Fibroblast of villous mesenchyme (primary cell): ENCODE measurements at regions not wholly inside any gene's neighbourhood (a gene's known extent, or its start where the extent isn't known, plus 50 kb on each side); places are given as distances from the start of the nearest gene placed in this dataset.

ENCODE experiments used
- DNase-seq: peaks from one replicate; pipeline ENCODE4 v3.0.0-alpha.2; 2010; ENCODE audit warnings: low read depth
- H3K4me3 ChIP-seq: 2 replicates; pipeline ENCODE4 v1.5.1; 2011; ENCODE audit warnings: low read depth, mild to moderate bottlenecking, low read length
- CTCF ChIP-seq: IDR thresholded peaks from 2 replicates; pipeline ENCODE4 v1.5.1; 2012; ENCODE audit warnings: low read depth, mild to moderate bottlenecking, low read length; ENCODE audit not compliant: insufficient read depth

- no peak for TF ChIP-seq CTCF
- no peak for DNase-seq
- no peak overlapping the region for H3K4me3 ChIP-seq
These were observed 266.6 kb downstream of the ACTR3 start for GRCh38 chr2:114156366-114157056.

GRCh38 chr2:114157057-114157385, 267.1 kb downstream of the ACTR3 start:
- no peak for DNase-seq
- no peak overlapping the region for H3K4me3 ChIP-seq
- no peak for TF ChIP-seq CTCF

GRCh38 chr2:114160263-114160981, 270.5 kb downstream of the ACTR3 start:
- H3K4me3 ChIP-seq = no peak overlapping the region
- TF ChIP-seq CTCF = no peak
- no peak for DNase-seq

- no peak for TF ChIP-seq CTCF
- DNase-seq = no peak
- H3K4me3 ChIP-seq = no peak overlapping the region
These were observed 271.5 kb downstream of the ACTR3 start for GRCh38 chr2:114161371-114161770.

GRCh38 chr2:114167799-114168198, 274.6 kb upstream of the DPP10 start:
- DNase-seq = no peak
- H3K4me3 ChIP-seq = no peak overlapping the region
- TF ChIP-seq CTCF = no peak

GRCh38 chr2:114170070-114170469, 272.4 kb upstream of the DPP10 start:
- no peak for DNase-seq
- TF ChIP-seq CTCF = no peak
- no peak overlapping the region for H3K4me3 ChIP-seq
